ENCODE measurements at regions not wholly inside any gene's neighbourhood (a gene's known extent, or its start where the extent isn't known, plus 50 kb on each side); places are given as distances from the start of the nearest gene placed in this dataset.

- intact Hi-C loops (cut with DNase I) = no loop called here
- no peak for DNase-seq
- peak; percentile 45 for ATAC-seq (ENCODE audit: poor library complexity)
Observed at GRCh38 chr2:14316594-14316993, 315.9 kb upstream of the LRATD1 start.

- intact Hi-C loops (cut with DNase I) = no loop called here
- no peak for ATAC-seq (ENCODE audit: poor library complexity)
- no peak for DNase-seq
Observed at GRCh38 chr2:14321357-14321756, 311.2 kb upstream of the LRATD1 start.

- no peak for ATAC-seq (ENCODE audit: poor library complexity)
Observed at GRCh38 chr2:14322306-14322705, 310.2 kb upstream of the LRATD1 start.

GRCh38 chr2:14324308-14324707, 308.2 kb upstream of the LRATD1 start:
- intact Hi-C loops (cut with DNase I) = no loop called here
- ATAC-seq (ENCODE audit: poor library complexity) (no peak), DNase-seq (no peak)

More at GRCh38 chr2:14322306-14322705, 310.2 kb upstream of the LRATD1 start:
- intact Hi-C loops (cut with DNase I) = no loop called here
- no peak for DNase-seq

GRCh38 chr2:14330884-14331283, 301.6 kb upstream of the LRATD1 start:
- intact Hi-C loops (cut with DNase I) = no loop called here
- no peak for ATAC-seq (ENCODE audit: poor library complexity)
- no peak for DNase-seq

- DNase-seq = no peak
- intact Hi-C loops (cut with DNase I) = no loop called here
- no peak for ATAC-seq (ENCODE audit: poor library complexity)
Observed at GRCh38 chr2:14336759-14337382, 295.6 kb upstream of the LRATD1 start.

GRCh38 chr2:14340703-14341102, 291.8 kb upstream of the LRATD1 start:
- no peak for ATAC-seq (ENCODE audit: poor library complexity)
- intact Hi-C loops (cut with DNase I) = no loop called here
- no peak for DNase-seq

- intact Hi-C loops (cut with DNase I) = no loop called here
- DNase-seq (no peak), ATAC-seq (ENCODE audit: poor library complexity) (no peak)
Observed at GRCh38 chr2:14342313-14342712, 290.2 kb upstream of the LRATD1 start.

- ATAC-seq (ENCODE audit: poor library complexity) = no peak
- intact Hi-C loops (cut with DNase I) = no loop called here
Observed at GRCh38 chr2:14344355-14344754, 288.2 kb upstream of the LRATD1 start.

GRCh38 chr2:14348247-14348646, 284.3 kb upstream of the LRATD1 start:
- intact Hi-C loops (cut with DNase I) = no loop called here

More at GRCh38 chr2:14344355-14344754, 288.2 kb upstream of the LRATD1 start:
- DNase-seq = no peak

GRCh38 chr2:14350856-14351255, 281.7 kb upstream of the LRATD1 start:
- intact Hi-C loops (cut with DNase I) = no loop called here
- DNase-seq (no peak), ATAC-seq (ENCODE audit: poor library complexity) (no peak)

More at GRCh38 chr2:14348247-14348646, 284.3 kb upstream of the LRATD1 start:
- DNase-seq = no peak
- ATAC-seq (ENCODE audit: poor library complexity) = no peak

- no peak for DNase-seq
- no peak for ATAC-seq (ENCODE audit: poor library complexity)
- intact Hi-C loops (cut with DNase I) = no loop called here
Observed at GRCh38 chr2:14352067-14352466, 280.4 kb upstream of the LRATD1 start.

- DNase-seq (no peak), ATAC-seq (ENCODE audit: poor library complexity) (no peak)
Observed at GRCh38 chr2:14354231-14354630, 278.3 kb upstream of the LRATD1 start.

GRCh38 chr2:14355102-14355501, 277.4 kb upstream of the LRATD1 start:
- DNase-seq = no peak
- intact Hi-C loops (cut with DNase I) = no loop called here
- ATAC-seq (ENCODE audit: poor library complexity) = no peak

More at GRCh38 chr2:14354231-14354630, 278.3 kb upstream of the LRATD1 start:
- intact Hi-C loops (cut with DNase I) = no loop called here

- no peak for ATAC-seq (ENCODE audit: poor library complexity)
- DNase-seq = no peak
- intact Hi-C loops (cut with DNase I) = no loop called here
Observed at GRCh38 chr2:14358339-14358738, 274.2 kb upstream of the LRATD1 start.

- DNase-seq (no peak), ATAC-seq (ENCODE audit: poor library complexity) (no peak)
- intact Hi-C loops (cut with DNase I) = no loop called here
Observed at GRCh38 chr2:14358774-14359173, 273.7 kb upstream of the LRATD1 start.

- intact Hi-C loops (cut with DNase I) = no loop called here
- DNase-seq = no peak
- ATAC-seq (ENCODE audit: poor library complexity) = no peak
Observed at GRCh38 chr2:14363137-14363536, 269.4 kb upstream of the LRATD1 start.

- intact Hi-C loops (cut with DNase I) = no loop called here
- no peak for ATAC-seq (ENCODE audit: poor library complexity)
- no peak for DNase-seq
Observed at GRCh38 chr2:14363976-14364375, 268.5 kb upstream of the LRATD1 start.

- intact Hi-C loops (cut with DNase I) = no loop called here
- DNase-seq (no peak), ATAC-seq (ENCODE audit: poor library complexity) (no peak)
Observed at GRCh38 chr2:14364471-14364870, 268.0 kb upstream of the LRATD1 start.

- no peak for DNase-seq
- no peak for ATAC-seq (ENCODE audit: poor library complexity)
- intact Hi-C loops (cut with DNase I) = no loop called here
Observed at GRCh38 chr2:14385043-14385442, 247.5 kb upstream of the LRATD1 start.

GRCh38 chr2:14387332-14387731, 245.2 kb upstream of the LRATD1 start:
- intact Hi-C loops (cut with DNase I) = no loop called here

More at GRCh38 chr2:14387332-14387731, 245.2 kb upstream of the LRATD1 start:
- ATAC-seq (ENCODE audit: poor library complexity) = no peak
- DNase-seq = no peak
